Small intestine (tissue), 7 donors: ENCODE measurements at regions not wholly inside any gene's neighbourhood (a gene's known extent, or its start where the extent isn't known, plus 50 kb on each side); places are given as distances from the start of the nearest gene placed in this dataset.

Source experiments
- DNase-seq, 2 donors: peaks; one replicate each; pipeline versions ENCODE4 v3.0.0 to v3.0.0-alpha.2; 2013
- FAIRE-seq: peaks from 2 replicates; lab custom pipeline; 2012; peaks lifted over from hg19 to GRCh38; lab: Jason Lieb, UNC
- H3K27ac ChIP-seq, 3 donors: one replicate each; pipeline ENCODE4 v1.5.1; 2013; ENCODE audit warnings: low read length in 2 of 3, mild to moderate bottlenecking in 2 of 3, control low read depth in 1 of 3, inconsistent platforms in 1 of 3, low read depth in 1 of 3, moderate library complexity in 1 of 3
- H3K27me3 ChIP-seq, 3 donors: one replicate each; pipeline ENCODE4 v1.6.1; 2013; ENCODE audit warnings: low read length in 3 of 3, inconsistent platforms in 1 of 3; ENCODE audit not compliant: control insufficient read depth in 3 of 3, insufficient read depth in 3 of 3
- H3K36me3 ChIP-seq, 3 donors: one replicate each; pipeline ENCODE4 v1.6.1; 2013; ENCODE audit warnings: low read length in 3 of 3, inconsistent platforms in 1 of 3, low read depth in 1 of 3, mild to moderate bottlenecking in 1 of 3, moderate library complexity in 1 of 3; ENCODE audit not compliant: control insufficient read depth in 3 of 3, insufficient read depth in 2 of 3
- H3K4me1 ChIP-seq, 3 donors: one replicate each; pipeline ENCODE4 v1.6.1; 2013; ENCODE audit warnings: low read length in 2 of 3, inconsistent platforms in 1 of 3, low read depth in 1 of 3, mild to moderate bottlenecking in 1 of 3, moderate library complexity in 1 of 3; ENCODE audit not compliant: control insufficient read depth in 3 of 3, insufficient read depth in 2 of 3
- H3K4me3 ChIP-seq, 3 donors: one replicate each; pipeline ENCODE4 v1.5.1; 2013; ENCODE audit warnings: low read length in 3 of 3, control low read depth in 1 of 3, inconsistent platforms in 1 of 3, low read depth in 1 of 3, mild to moderate bottlenecking in 1 of 3, moderate library complexity in 1 of 3
- H3K9me3 ChIP-seq, 2 donors: one replicate each; pipeline ENCODE4 v1.6.1; 2013; ENCODE audit warnings: low read depth in 1 of 2, low read length in 1 of 2; ENCODE audit not compliant: control insufficient read depth in 2 of 2, insufficient read depth in 1 of 2
- WGBS, 3 donors: extraction: QIAGEN DNeasy Blood & Tissue Kit; methylation state at CpG; one replicate each; pipeline ENCODE4 v1.1.7; 2013; 5-methylcytosine and 5-hydroxymethylcytosine counted together
- donor health status: healthy with polysubstance abuse.
- donor health status: control.
- donor health status: control.
- donor health status: Bipolar disorder and iron deficiency.
- donor health status: healthy.

DNA sequence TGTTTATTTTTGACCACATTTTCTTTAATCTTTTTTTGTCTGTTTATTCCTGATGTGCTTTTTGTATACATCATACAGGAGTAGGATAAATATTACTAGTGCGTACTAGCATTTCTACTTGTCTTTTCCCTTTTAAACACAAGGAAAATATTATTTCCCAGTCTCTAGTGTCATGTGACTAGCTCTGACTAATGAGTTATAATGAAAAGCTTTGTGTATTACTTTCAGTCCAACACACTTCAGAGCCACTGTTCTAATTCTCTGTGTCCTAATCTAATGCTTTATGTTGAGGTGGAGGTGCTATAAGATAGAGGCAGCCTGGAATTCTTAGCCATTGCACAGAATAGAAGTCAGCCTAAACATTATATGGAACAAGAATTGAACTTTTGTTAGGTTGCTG, 65.0 kb upstream of the RAB18 start:
- Histone ChIP-seq H3K4me3 (no peak overlapping the region), H3K27ac (no peak overlapping the region), H3K9me3 (no peaks in the 10 kb centered on the region), H3K36me3 (no peaks in the 10 kb centered on the region), H3K4me1 (no peaks in the 10 kb centered on the region), H3K27me3 (peaks cover 0 to 2% (median 0%) of the 10 kb centered on the region in 3 donors)
- FAIRE-seq, result no peak
- no peak for DNase-seq
- 70 to 86% (median 85%) methylated on average over 1 of the region's 1 CpG for WGBS, 3 donors

DNA sequence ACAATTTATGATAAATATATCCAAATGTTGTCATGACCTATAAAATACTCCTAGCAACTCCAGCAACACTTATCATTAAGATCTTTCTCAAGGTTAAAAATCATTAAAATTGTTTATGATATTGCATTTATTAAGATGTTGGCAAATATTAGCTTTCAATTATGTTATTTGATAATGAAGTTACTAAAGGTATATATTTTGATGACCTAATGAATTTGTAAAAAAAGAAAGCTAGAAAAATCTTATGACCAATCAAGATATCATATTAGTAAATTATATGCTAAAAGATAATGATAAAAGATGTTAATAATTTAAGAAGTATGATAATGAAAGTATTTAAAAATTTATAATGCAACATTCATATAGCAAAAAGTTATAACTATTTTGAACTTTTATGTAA, 66.3 kb upstream of the RAB18 start:
- DNase-seq, result no peak
- peak; percentile 84 for FAIRE-seq

DNA sequence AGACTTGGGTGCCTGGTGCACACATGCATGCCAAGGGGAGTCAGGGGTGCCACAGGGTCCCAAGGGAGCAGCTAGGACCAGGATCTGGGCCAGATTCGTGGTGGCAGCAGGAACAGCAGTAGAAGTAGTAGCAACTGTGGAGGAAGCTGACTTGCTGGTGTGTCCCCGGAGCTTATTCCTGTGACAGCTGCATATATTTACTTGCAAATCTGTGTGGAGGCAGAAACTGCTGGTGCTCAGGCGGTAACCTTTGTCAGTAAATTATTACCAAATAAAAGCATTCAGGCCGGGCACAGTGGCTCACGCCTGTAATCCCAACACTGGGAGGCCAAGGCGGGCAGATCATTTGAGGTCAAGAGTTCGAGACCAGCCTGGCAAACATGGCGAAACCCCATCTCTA, 67.4 kb upstream of the RAB18 start:
- H3K4me1 ChIP-seq, result no peaks in the 10 kb centered on the region
- H3K27me3 ChIP-seq, result peaks cover 0 to 2% (median 0%) of the 10 kb centered on the region in 3 donors
- no peaks in the 10 kb centered on the region for H3K36me3 ChIP-seq
- FAIRE-seq, result no peak
- WGBS, 3 donors, result 53 to 74% (median 63%) methylated on average over 8 of the region's 8 CpGs
- H3K27ac ChIP-seq, result no peak overlapping the region
- no peak for DNase-seq
- H3K9me3 ChIP-seq, result no peaks in the 10 kb centered on the region
- H3K4me3 ChIP-seq, result no peak overlapping the region

More for the DNA sequence above, 66.3 kb upstream of the RAB18 start:
- Histone ChIP-seq H3K4me3 (no peak overlapping the region), H3K27me3 (peaks cover 0 to 2% (median 0%) of the 10 kb centered on the region in 3 donors), H3K36me3 (no peaks in the 10 kb centered on the region), H3K27ac (no peak overlapping the region), H3K4me1 (no peaks in the 10 kb centered on the region), H3K9me3 (no peaks in the 10 kb centered on the region)

GRCh38 chr10:27433976-27434375, 70.1 kb upstream of the RAB18 start:
- 83 to 90% (median 88%) methylated on average over 2 of the region's 2 CpGs for WGBS, 3 donors
- no peaks in the 10 kb centered on the region for H3K9me3 ChIP-seq
- FAIRE-seq (no peak), DNase-seq (no peak)
- H3K36me3 ChIP-seq, result no peaks in the 10 kb centered on the region
- H3K27me3 ChIP-seq, result peaks cover 0 to 2% (median 0%) of the 10 kb centered on the region in 3 donors
- no peak overlapping the region for H3K27ac ChIP-seq
- H3K4me1 ChIP-seq, result no peaks in the 10 kb centered on the region
- no peak overlapping the region for H3K4me3 ChIP-seq

DNA sequence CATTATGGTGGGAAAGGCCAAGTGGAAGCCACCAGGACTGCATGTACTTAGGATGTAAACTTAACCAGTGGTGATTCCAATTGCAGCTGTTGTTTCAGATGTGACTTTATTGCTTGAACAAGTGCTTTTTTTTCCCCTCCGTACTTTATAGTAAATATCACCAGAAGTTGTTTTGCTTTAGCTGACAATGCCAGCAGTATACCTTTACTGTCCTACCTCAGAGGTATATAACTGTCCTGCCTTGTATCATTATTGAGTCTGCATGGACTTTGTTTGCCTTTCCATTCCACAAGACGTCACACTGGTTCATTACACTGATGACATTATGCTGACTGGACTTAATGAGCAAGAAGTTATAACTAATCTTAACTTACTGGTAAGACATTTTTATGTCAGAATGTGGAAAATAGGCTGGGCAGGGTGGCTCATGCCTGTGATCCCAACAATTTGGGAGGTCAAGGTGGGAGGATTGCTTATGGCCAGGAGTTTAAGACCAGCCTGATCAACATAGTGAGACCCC, 77.1 kb upstream of the RAB18 start:
- FAIRE-seq (no peak), DNase-seq (no peak)
- Histone ChIP-seq H3K4me1 (no peaks in the 10 kb centered on the region), H3K27me3 (no peaks in the 10 kb centered on the region), H3K9me3 (no peaks in the 10 kb centered on the region), H3K36me3 (no peaks in the 10 kb centered on the region), H3K27ac (no peak overlapping the region), H3K4me3 (no peak overlapping the region)
- 46 to 70% (median 51%) methylated on average over 2 of the region's 2 CpGs for WGBS, 3 donors

DNA sequence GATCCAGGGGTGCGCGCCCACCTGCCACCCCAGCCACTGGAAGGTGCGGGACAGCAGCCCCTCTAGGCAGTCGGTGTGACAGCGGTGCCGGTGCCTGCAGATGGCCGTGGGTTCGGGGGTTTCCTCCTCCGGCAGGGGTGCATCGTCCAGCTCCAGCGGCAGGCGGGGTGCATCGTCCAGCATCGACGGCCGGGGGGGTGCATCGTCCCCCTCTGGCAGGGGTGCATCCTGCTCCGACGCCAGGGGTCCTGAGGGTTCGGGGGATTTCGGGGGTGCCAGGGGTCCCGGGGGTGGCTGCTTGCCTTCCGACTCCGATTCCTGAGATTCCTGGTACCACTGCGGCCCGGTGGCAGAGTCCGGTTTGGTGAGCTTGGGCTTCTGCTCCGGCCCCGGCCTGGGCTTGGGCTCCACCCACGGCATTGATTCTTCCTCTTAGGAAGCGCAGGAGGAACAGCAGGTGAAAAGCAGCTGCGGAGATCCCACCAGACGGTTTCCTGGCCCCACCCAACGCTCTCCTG, 90.2 kb upstream of the RAB18 start:
- Histone ChIP-seq H3K27ac (no peak overlapping the region), H3K36me3 (no peaks in the 10 kb centered on the region), H3K9me3 (peaks cover 0 to 5% of the 10 kb centered on the region in 2 donors), H3K27me3 (peaks cover 0 to 20% (median 0%) of the 10 kb centered on the region in 3 donors), H3K4me3 (no peak overlapping the region), H3K4me1 (no peaks in the 10 kb centered on the region)
- WGBS, 3 donors, result 48 to 55% (median 53%) methylated on average over 27 to 34 of the region's 34 CpGs
- DNase-seq (no peak), FAIRE-seq (no peak)

DNA sequence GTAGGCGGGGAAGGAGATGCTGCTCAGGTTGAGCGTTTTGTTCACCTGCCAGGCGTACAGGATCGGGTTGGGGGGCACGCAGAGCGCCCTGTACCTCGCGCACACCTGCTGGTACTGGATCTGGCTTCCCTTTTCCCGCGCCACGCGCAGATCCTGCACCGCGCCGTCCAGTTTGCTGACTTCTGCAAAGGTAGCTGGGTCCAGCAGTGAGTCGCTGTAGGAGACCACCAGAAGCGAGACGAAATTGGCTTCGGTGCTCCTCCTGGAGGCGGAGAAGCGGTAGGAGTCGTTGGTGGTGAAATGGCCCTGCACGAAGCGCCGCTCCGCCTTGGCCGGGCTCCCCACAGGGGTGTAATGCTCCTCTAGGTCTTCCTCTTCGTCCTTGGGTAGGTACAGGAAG, 90.7 kb upstream of the RAB18 start:
- Histone ChIP-seq H3K9me3 (peaks cover 0 to 5% of the 10 kb centered on the region in 2 donors), H3K36me3 (no peaks in the 10 kb centered on the region), H3K27me3 (peaks cover 0 to 20% (median 0%) of the 10 kb centered on the region in 3 donors), H3K4me3 (no peak overlapping the region), H3K4me1 (no peaks in the 10 kb centered on the region), H3K27ac (no peak overlapping the region)
- DNase-seq (no peak), FAIRE-seq (no peak)
- WGBS, 3 donors, result 68 to 70% (median 68%) methylated on average over 28 of the region's 28 CpGs

- H3K27ac ChIP-seq, result no peak overlapping the region
- 54 to 64% (median 57%) methylated on average over 3 of the region's 3 CpGs for WGBS, 3 donors
- peaks cover 0 to 2% of the 10 kb centered on the region in 2 donors for H3K9me3 ChIP-seq
- FAIRE-seq (no peak), DNase-seq (no peak)
- H3K4me3 ChIP-seq, result no peak overlapping the region
- no peaks in the 10 kb centered on the region for H3K4me1 ChIP-seq
- no peaks in the 10 kb centered on the region for H3K36me3 ChIP-seq
- peaks cover 0 to 20% (median 0%) of the 10 kb centered on the region in 3 donors for H3K27me3 ChIP-seq
Measured at GRCh38 chr10:27410153-27410552, 94.0 kb upstream of the RAB18 start.

- FAIRE-seq (no peak), DNase-seq (no peak)
- H3K27me3 ChIP-seq, result peaks cover 0 to under 1% (median 0%) of the 10 kb centered on the region in 3 donors
- no peak overlapping the region for H3K27ac ChIP-seq
- H3K4me1 ChIP-seq, result no peaks in the 10 kb centered on the region
- no peak overlapping the region for H3K4me3 ChIP-seq
- no peaks in the 10 kb centered on the region for H3K9me3 ChIP-seq
- 91 to 95% (median 92%) methylated on average over 6 of the region's 6 CpGs for WGBS, 3 donors
- no peaks in the 10 kb centered on the region for H3K36me3 ChIP-seq
Measured at GRCh38 chr10:27407271-27407670, 96.8 kb upstream of the RAB18 start.
